ENCODE measurements at regions not wholly inside any gene's neighbourhood (a gene's known extent, or its start where the extent isn't known, plus 50 kb on each side); places are given as distances from the start of the nearest gene placed in this dataset.
"Not testable (repeated sequence)": the region's sequence is repeated elsewhere in the genome, so short reads cannot be mapped to it uniquely, and the experiment has no call there.

DNA sequence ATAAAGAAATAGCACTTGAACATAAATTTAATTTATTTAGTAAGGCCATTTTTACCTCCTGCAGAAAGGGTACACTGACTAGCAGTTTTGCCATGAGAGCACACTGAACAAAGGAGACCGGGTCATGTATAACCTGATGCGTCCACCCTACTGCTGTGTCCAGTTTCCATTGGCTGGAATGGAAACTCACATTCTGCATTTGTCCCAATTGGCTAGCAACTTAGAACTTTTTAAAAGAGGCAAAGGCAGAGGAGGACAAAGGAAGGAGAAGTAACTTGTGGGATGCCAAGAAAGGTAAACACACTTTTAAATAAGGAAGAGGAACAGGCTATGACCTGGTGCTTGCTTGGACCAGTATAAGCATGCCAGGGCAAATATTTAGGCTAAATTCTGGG lies 2140.7 kb downstream of the TP53TG3F start:
- not testable (repeated sequence) for H3K9ac ChIP-seq (ENCODE audit: low read depth in 1 of 2, low read length in 2 of 2); H3K27me3 ChIP-seq (ENCODE audit: control insufficient read depth in 1 of 2, insufficient read depth in 2 of 2, low read length in 2 of 2); H3K4me1 ChIP-seq (ENCODE audit: control insufficient read depth in 1 of 2, insufficient read depth in 2 of 2, low read length in 2 of 2); H3K9me3 ChIP-seq (ENCODE audit: control insufficient read depth in 1 of 2, low read length in 2 of 2); H3K36me3 ChIP-seq (ENCODE audit: control insufficient read depth in 1 of 2, insufficient read depth in 2 of 2, low read length in 2 of 2); H3K4me3 ChIP-seq (ENCODE audit: low read depth in 1 of 2, low read length in 2 of 2); H3K27ac ChIP-seq (ENCODE audit: low read depth, low read length)

GRCh38 chr16:35602116-35602515 lies 2142.7 kb downstream of the TP53TG3F start:
- Histone ChIP-seq H3K9ac (ENCODE audit: low read depth in 1 of 2, low read length in 2 of 2) (no peak overlapping the region), H3K27ac (ENCODE audit: low read depth, low read length) (no peak overlapping the region), H3K4me1 (ENCODE audit: control insufficient read depth in 1 of 2, insufficient read depth in 2 of 2, low read length in 2 of 2) (no peaks in the 10 kb centered on the region), H3K36me3 (ENCODE audit: control insufficient read depth in 1 of 2, insufficient read depth in 2 of 2, low read length in 2 of 2) (no peaks in the 10 kb centered on the region), H3K4me3 (ENCODE audit: low read depth in 1 of 2, low read length in 2 of 2) (no peak overlapping the region), H3K9me3 (ENCODE audit: control insufficient read depth in 1 of 2, low read length in 2 of 2) (no peaks in the 10 kb centered on the region), H3K27me3 (ENCODE audit: control insufficient read depth in 1 of 2, insufficient read depth in 2 of 2, low read length in 2 of 2) (no peaks in the 10 kb centered on the region)

DNA sequence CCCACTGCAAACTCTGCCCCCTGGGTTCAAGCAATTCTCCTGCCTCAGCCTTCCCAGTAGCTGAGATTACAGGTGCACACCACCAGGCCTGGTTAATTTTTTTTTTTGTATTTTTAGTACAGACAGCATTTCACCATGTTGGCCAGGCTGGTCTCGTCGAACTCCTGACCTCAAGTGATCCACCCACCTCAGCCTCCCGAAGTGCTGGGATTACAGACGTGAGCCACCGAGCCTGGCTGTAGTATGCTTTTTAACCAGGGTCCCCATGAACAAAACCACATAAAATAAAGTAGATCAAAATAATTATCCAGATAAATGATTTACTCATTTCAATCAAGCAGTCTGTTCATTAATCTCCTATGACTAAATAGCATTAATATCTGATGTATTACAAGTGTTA lies 2144.0 kb downstream of the TP53TG3F start:
- H3K9me3 ChIP-seq (ENCODE audit: control insufficient read depth in 1 of 2, low read length in 2 of 2); H3K36me3 ChIP-seq (ENCODE audit: control insufficient read depth in 1 of 2, insufficient read depth in 2 of 2, low read length in 2 of 2); H3K27ac ChIP-seq (ENCODE audit: low read depth, low read length); H3K4me1 ChIP-seq (ENCODE audit: control insufficient read depth in 1 of 2, insufficient read depth in 2 of 2, low read length in 2 of 2); H3K9ac ChIP-seq (ENCODE audit: low read depth in 1 of 2, low read length in 2 of 2); H3K4me3 ChIP-seq (ENCODE audit: low read depth in 1 of 2, low read length in 2 of 2); H3K27me3 ChIP-seq (ENCODE audit: control insufficient read depth in 1 of 2, insufficient read depth in 2 of 2, low read length in 2 of 2): not testable (repeated sequence)

- no peak overlapping the region for H3K4me3 ChIP-seq (ENCODE audit: low read depth in 1 of 2, low read length in 2 of 2)
- no peaks in the 10 kb centered on the region for H3K36me3 ChIP-seq (ENCODE audit: control insufficient read depth in 1 of 2, insufficient read depth in 2 of 2, low read length in 2 of 2)
- H3K9ac ChIP-seq (ENCODE audit: low read depth in 1 of 2, low read length in 2 of 2): no peak overlapping the region
- H3K9me3 ChIP-seq (ENCODE audit: control insufficient read depth in 1 of 2, low read length in 2 of 2): no peaks in the 10 kb centered on the region
- no peaks in the 10 kb centered on the region for H3K4me1 ChIP-seq (ENCODE audit: control insufficient read depth in 1 of 2, insufficient read depth in 2 of 2, low read length in 2 of 2)
- H3K27ac ChIP-seq (ENCODE audit: low read depth, low read length): no peak overlapping the region
- H3K27me3 ChIP-seq (ENCODE audit: control insufficient read depth in 1 of 2, insufficient read depth in 2 of 2, low read length in 2 of 2): no peaks in the 10 kb centered on the region
Measured at GRCh38 chr16:35605921-35606320, 2146.5 kb downstream of the TP53TG3F start.

DNA sequence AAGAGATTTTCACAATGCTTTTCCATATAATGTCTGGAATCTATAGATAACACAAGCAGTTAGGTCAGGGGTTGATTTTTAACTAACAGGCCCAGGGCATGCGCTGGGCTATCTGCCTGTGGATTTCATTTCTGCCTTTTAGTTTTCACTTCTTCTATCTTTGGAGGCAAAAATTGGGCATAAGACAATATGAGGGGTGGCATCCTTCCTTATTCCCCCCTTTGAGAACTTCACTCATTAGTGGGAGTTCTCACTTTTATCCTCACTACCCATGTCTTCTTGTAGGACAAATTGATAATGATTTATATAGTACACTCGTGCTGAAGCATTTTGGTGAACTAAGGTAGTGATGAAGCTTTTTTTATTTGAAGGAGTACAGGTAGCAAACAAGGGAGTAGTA lies 2155.5 kb downstream of the TP53TG3F start:
- H3K4me3 ChIP-seq (ENCODE audit: low read depth in 1 of 2, low read length in 2 of 2); H3K36me3 ChIP-seq (ENCODE audit: control insufficient read depth in 1 of 2, insufficient read depth in 2 of 2, low read length in 2 of 2); H3K9ac ChIP-seq (ENCODE audit: low read depth in 1 of 2, low read length in 2 of 2); H3K27me3 ChIP-seq (ENCODE audit: control insufficient read depth in 1 of 2, insufficient read depth in 2 of 2, low read length in 2 of 2); H3K4me1 ChIP-seq (ENCODE audit: control insufficient read depth in 1 of 2, insufficient read depth in 2 of 2, low read length in 2 of 2); H3K27ac ChIP-seq (ENCODE audit: low read depth, low read length): not testable (repeated sequence)
- peaks cover 7 to 21% of the 10 kb centered on the region in 2 donors for H3K9me3 ChIP-seq (ENCODE audit: control insufficient read depth in 1 of 2, low read length in 2 of 2)

DNA sequence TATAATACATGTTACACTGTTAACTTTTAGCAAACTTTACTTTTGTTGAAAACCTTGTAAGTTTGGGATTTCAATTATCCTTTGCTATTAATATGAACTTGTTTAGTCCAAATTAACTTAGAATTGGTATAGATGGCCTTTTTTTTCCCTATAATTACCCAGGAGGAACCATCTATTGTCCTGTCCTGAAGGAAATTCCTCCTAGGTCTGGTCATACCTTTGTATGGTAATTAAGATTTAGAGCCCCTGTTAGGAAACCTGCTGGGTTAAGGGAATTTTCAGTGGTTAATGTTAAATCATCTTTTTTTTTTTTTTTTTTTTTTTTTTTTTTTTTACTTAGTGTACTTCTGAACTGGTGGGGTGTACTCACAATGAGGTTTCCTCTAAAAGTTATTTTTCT lies 2159.8 kb downstream of the TP53TG3F start:
- not testable (repeated sequence) for H3K9ac ChIP-seq (ENCODE audit: low read depth in 1 of 2, low read length in 2 of 2); H3K4me3 ChIP-seq (ENCODE audit: low read depth in 1 of 2, low read length in 2 of 2); H3K27ac ChIP-seq (ENCODE audit: low read depth, low read length); H3K27me3 ChIP-seq (ENCODE audit: control insufficient read depth in 1 of 2, insufficient read depth in 2 of 2, low read length in 2 of 2); H3K36me3 ChIP-seq (ENCODE audit: control insufficient read depth in 1 of 2, insufficient read depth in 2 of 2, low read length in 2 of 2); H3K4me1 ChIP-seq (ENCODE audit: control insufficient read depth in 1 of 2, insufficient read depth in 2 of 2, low read length in 2 of 2)
- H3K9me3 ChIP-seq (ENCODE audit: control insufficient read depth in 1 of 2, low read length in 2 of 2): peaks cover 7 to 21% of the 10 kb centered on the region in 2 donors

GRCh38 chr16:35626041-35626440 lies 2166.6 kb downstream of the TP53TG3F start:
- no peaks in the 10 kb centered on the region for H3K4me1 ChIP-seq (ENCODE audit: control insufficient read depth in 1 of 2, insufficient read depth in 2 of 2, low read length in 2 of 2)
- no peaks in the 10 kb centered on the region for H3K9me3 ChIP-seq (ENCODE audit: control insufficient read depth in 1 of 2, low read length in 2 of 2)
- no peak overlapping the region for H3K27ac ChIP-seq (ENCODE audit: low read depth, low read length)
- H3K36me3 ChIP-seq (ENCODE audit: control insufficient read depth in 1 of 2, insufficient read depth in 2 of 2, low read length in 2 of 2): no peaks in the 10 kb centered on the region
- no peak overlapping the region for H3K4me3 ChIP-seq (ENCODE audit: low read depth in 1 of 2, low read length in 2 of 2)
- H3K9ac ChIP-seq (ENCODE audit: low read depth in 1 of 2, low read length in 2 of 2): no peak overlapping the region
- no peaks in the 10 kb centered on the region for H3K27me3 ChIP-seq (ENCODE audit: control insufficient read depth in 1 of 2, insufficient read depth in 2 of 2, low read length in 2 of 2)

- Histone ChIP-seq H3K4me3 (ENCODE audit: low read depth in 1 of 2, low read length in 2 of 2) (no peak overlapping the region), H3K4me1 (ENCODE audit: control insufficient read depth in 1 of 2, insufficient read depth in 2 of 2, low read length in 2 of 2) (no peaks in the 10 kb centered on the region), H3K27ac (ENCODE audit: low read depth, low read length) (no peak overlapping the region), H3K9me3 (ENCODE audit: control insufficient read depth in 1 of 2, low read length in 2 of 2) (no peaks in the 10 kb centered on the region), H3K36me3 (ENCODE audit: control insufficient read depth in 1 of 2, insufficient read depth in 2 of 2, low read length in 2 of 2) (no peaks in the 10 kb centered on the region), H3K27me3 (ENCODE audit: control insufficient read depth in 1 of 2, insufficient read depth in 2 of 2, low read length in 2 of 2) (no peaks in the 10 kb centered on the region), H3K9ac (ENCODE audit: low read depth in 1 of 2, low read length in 2 of 2) (no peak overlapping the region)
Measured at GRCh38 chr16:35628976-35629375, 2169.6 kb downstream of the TP53TG3F start.

- Histone ChIP-seq H3K36me3 (ENCODE audit: control insufficient read depth in 1 of 2, insufficient read depth in 2 of 2, low read length in 2 of 2) (no peaks in the 10 kb centered on the region), H3K9me3 (ENCODE audit: control insufficient read depth in 1 of 2, low read length in 2 of 2) (no peaks in the 10 kb centered on the region), H3K9ac (ENCODE audit: low read depth in 1 of 2, low read length in 2 of 2) (no peak overlapping the region), H3K27me3 (ENCODE audit: control insufficient read depth in 1 of 2, insufficient read depth in 2 of 2, low read length in 2 of 2) (no peaks in the 10 kb centered on the region), H3K4me3 (ENCODE audit: low read depth in 1 of 2, low read length in 2 of 2) (no peak overlapping the region), H3K4me1 (ENCODE audit: control insufficient read depth in 1 of 2, insufficient read depth in 2 of 2, low read length in 2 of 2) (no peaks in the 10 kb centered on the region), H3K27ac (ENCODE audit: low read depth, low read length) (no peak overlapping the region)
Measured at GRCh38 chr16:35631261-35631945, 2172.0 kb downstream of the TP53TG3F start.

DNA sequence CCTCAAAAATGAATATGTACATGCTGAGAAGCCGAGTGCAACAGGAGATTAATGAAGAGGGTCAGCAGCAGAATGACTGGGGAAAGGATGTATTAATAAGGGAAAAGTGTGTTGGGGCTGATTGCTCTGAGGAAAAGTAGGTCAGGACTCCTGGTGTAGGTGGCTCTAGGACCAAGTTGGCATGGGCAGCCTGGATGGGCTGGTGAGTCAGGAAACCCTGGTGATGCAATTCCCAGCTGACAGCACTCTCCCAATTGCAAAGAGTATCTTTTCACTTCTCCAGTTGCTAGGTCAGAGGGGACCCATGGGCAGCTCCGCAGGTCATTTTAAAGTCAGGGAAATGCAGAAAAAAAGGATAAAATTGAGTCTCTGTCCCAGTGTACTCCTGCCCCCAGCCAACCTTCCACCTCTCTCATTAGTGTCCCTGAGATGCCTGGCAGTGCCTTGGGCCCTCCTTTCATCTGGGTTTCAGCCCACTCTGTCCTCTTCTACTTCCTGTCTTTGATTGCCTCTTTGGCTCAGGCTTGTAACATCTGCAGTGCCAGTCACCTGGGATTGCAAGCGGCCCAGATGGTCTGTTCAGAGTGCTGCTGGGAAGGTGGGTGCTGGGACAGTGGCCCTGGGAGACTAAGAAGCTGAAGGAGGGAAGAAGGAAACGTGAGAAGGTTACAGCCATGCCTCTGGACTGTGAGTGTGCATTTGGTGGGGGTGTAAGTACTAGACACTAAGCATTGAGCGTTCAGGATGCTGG lies 2177.2 kb downstream of the TP53TG3F start:
- Histone ChIP-seq H3K9ac (ENCODE audit: low read depth in 1 of 2, low read length in 2 of 2) (no peak overlapping the region), H3K4me3 (ENCODE audit: low read depth in 1 of 2, low read length in 2 of 2) (no peak overlapping the region), H3K27ac (ENCODE audit: low read depth, low read length) (no peak overlapping the region), H3K36me3 (ENCODE audit: control insufficient read depth in 1 of 2, insufficient read depth in 2 of 2, low read length in 2 of 2) (no peaks in the 10 kb centered on the region), H3K9me3 (ENCODE audit: control insufficient read depth in 1 of 2, low read length in 2 of 2) (peaks cover 0 to 13% of the 10 kb centered on the region in 2 donors), H3K4me1 (ENCODE audit: control insufficient read depth in 1 of 2, insufficient read depth in 2 of 2, low read length in 2 of 2) (no peaks in the 10 kb centered on the region), H3K27me3 (ENCODE audit: control insufficient read depth in 1 of 2, insufficient read depth in 2 of 2, low read length in 2 of 2) (no peaks in the 10 kb centered on the region)
